Erythroblast (primary cell): ENCODE measurements at regions not wholly inside any gene's neighbourhood (a gene's known extent, or its start where the extent isn't known, plus 50 kb on each side); places are given as distances from the start of the nearest gene placed in this dataset.

Experiments used
- GATA1 ChIP-seq: IDR thresholded peaks from 2 replicates; pipeline ENCODE4 v1.6.1; 2011; ENCODE audit warnings: low read depth, mild to moderate bottlenecking, control low read depth, low read length, moderate library complexity
- POLR2A ChIP-seq: IDR thresholded peaks from 2 replicates; pipeline ENCODE4 v1.6.1; 2011; ENCODE audit warnings: mild to moderate bottlenecking, low read length

DNA sequence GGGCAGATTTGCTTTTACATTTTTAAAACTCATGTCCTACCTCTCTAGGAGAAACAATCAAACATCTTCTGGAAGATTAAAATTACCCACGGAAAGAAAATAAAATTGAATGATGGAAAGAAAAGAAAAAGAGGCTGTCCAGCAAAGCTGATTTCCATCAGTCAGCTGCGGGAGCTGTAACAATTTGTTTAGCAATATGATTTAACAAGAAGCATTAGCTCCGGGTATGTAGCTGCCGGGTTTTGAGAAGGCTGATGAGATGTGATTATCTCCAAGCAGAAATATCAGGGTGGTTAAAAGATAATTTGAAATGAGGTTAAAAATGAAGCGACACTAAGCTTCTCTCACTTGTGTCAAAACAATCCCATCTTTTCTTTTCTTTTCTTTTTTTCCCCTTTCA, 608.9 kb upstream of the SALL1 start:
- TF ChIP-seq POLR2A (no peak), GATA1 (no peak)
